ENCODE measurements at regions not wholly inside any gene's neighbourhood (a gene's known extent, or its start where the extent isn't known, plus 50 kb on each side); places are given as distances from the start of the nearest gene placed in this dataset.

DNA sequence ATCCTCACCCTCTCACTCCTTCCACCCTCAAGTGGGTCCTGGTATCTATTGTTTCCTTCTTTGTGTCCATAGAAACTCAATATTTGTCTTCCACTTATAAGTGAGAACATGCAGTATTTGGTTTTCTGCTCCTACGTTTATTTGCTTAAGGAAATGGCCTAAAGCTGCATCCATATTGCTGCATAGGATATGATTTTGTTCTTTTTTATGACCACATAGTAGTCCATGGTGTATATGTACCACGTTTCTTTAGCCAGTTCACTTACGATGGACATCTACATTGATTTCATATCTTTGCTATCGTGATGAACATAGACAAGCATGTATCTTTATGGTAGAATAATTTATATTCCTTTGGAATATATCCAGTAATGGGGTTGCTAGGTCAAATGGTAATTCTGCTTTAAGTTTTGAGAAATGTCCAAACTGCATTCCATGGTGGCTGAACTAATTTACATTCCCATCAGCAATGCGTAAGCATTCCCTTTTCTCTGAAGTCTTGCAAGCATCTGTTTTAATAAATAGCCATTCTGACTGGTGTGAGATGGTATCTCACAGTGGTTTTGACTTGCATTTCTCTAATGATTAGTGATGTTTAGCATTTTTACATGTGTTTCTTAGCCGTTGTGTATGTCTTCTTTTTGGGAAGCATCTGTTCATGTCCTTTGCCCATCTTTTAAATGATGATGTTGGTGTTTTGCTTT lies 650.2 kb downstream of the ZNF385D start:
- no peaks in the 10 kb centered on the region for H3F3A ChIP-seq (ENCODE audit: insufficient read depth, low read length, poor library complexity, severe bottlenecking)
- H3K9me2 ChIP-seq (ENCODE audit: insufficient read depth, low read length): no peaks in the 10 kb centered on the region
- H3K9me3 ChIP-seq (ENCODE audit: low read length): peaks cover 4% of the 10 kb centered on the region
- no peak overlapping the region for H3K4me2 ChIP-seq (ENCODE audit: low read length)
- H2AFZ ChIP-seq (ENCODE audit: low read depth, low read length): no peak overlapping the region
- H3K4me3 ChIP-seq (ENCODE audit: low read length): no peak overlapping the region
- TF ChIP-seq CTCF (IDR thresholded peaks at IDR 0.05; ENCODE audit: poor library complexity, severe bottlenecking) (no peak), POLR2AphosphoS5 (IDR thresholded peaks at IDR 0.05) (no peak), TAF1 (IDR thresholded peaks at IDR 0.05; ENCODE audit: low read depth) (no peak), EZH2 (IDR thresholded peaks at IDR 0.05; ENCODE audit: borderline replicate concordance, insufficient read depth, low read length, poor library complexity, severe bottlenecking) (no peak), RAD21 (conservative IDR thresholded peaks at IDR 0.05) (no peak), EP300 (conservative IDR thresholded peaks at IDR 0.05; ENCODE audit: poor library complexity, severe bottlenecking) (no peak)
- TF ChIP-seq, protein P1, sequence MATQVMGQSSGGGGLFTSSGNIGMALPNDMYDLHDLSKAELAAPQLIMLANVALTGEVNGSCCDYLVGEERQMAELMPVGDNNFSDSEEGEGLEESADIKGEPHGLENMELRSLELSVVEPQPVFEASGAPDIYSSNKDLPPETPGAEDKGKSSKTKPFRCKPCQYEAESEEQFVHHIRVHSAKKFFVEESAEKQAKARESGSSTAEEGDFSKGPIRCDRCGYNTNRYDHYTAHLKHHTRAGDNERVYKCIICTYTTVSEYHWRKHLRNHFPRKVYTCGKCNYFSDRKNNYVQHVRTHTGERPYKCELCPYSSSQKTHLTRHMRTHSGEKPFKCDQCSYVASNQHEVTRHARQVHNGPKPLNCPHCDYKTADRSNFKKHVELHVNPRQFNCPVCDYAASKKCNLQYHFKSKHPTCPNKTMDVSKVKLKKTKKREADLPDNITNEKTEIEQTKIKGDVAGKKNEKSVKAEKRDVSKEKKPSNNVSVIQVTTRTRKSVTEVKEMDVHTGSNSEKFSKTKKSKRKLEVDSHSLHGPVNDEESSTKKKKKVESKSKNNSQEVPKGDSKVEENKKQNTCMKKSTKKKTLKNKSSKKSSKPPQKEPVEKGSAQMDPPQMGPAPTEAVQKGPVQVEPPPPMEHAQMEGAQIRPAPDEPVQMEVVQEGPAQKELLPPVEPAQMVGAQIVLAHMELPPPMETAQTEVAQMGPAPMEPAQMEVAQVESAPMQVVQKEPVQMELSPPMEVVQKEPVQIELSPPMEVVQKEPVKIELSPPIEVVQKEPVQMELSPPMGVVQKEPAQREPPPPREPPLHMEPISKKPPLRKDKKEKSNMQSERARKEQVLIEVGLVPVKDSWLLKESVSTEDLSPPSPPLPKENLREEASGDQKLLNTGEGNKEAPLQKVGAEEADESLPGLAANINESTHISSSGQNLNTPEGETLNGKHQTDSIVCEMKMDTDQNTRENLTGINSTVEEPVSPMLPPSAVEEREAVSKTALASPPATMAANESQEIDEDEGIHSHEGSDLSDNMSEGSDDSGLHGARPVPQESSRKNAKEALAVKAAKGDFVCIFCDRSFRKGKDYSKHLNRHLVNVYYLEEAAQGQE (IDR thresholded peaks at IDR 0.05; ENCODE audit: borderline replicate concordance): no peak
- H3K36me3 ChIP-seq (ENCODE audit: insufficient read depth, low read length): no peaks in the 10 kb centered on the region
- no peaks in the 10 kb centered on the region for H4K20me1 ChIP-seq (ENCODE audit: insufficient read depth)
- no peaks in the 10 kb centered on the region for H3K27me3 ChIP-seq (ENCODE audit: insufficient read depth, low read depth, low read length)
- no peak overlapping the region for H3K9ac ChIP-seq (ENCODE audit: low read length)
- no peaks in the 10 kb centered on the region for H3K79me2 ChIP-seq (replicated peaks; ENCODE audit: insufficient read depth, low read length)
- no peak overlapping the region for H3K27ac ChIP-seq (ENCODE audit: low read length)

DNA sequence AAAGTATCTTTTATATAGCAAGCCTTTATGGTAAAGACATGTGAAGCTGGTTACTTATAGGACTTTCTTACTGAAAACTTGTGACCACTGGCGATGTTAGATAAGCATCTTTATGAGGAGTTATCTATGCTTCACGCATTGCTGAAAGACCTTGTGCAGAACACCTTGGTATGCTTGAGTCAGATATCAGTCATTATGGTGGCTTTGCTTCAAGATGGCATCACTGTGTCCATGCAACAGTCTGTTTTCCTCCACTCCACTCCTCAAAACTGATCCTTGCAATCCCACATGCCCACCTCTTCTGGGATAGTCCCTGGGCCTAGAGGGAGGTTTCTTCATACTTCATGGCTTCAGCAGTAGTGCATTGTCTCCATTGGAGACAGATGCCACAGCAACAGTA lies 656.3 kb downstream of the ZNF385D start:
- H2AFZ ChIP-seq (ENCODE audit: low read depth, low read length): no peak overlapping the region
- no peaks in the 10 kb centered on the region for H3K9me3 ChIP-seq (ENCODE audit: low read length)
- H3K9ac ChIP-seq (ENCODE audit: low read length): no peak overlapping the region
- H4K20me1 ChIP-seq (ENCODE audit: insufficient read depth): no peaks in the 10 kb centered on the region
- TF ChIP-seq EP300 (conservative IDR thresholded peaks at IDR 0.05; ENCODE audit: poor library complexity, severe bottlenecking): no peak
- no peaks in the 10 kb centered on the region for H3K27me3 ChIP-seq (ENCODE audit: insufficient read depth, low read depth, low read length)
- no peaks in the 10 kb centered on the region for H3K36me3 ChIP-seq (ENCODE audit: insufficient read depth, low read length)
- H3K9me2 ChIP-seq (ENCODE audit: insufficient read depth, low read length): no peaks in the 10 kb centered on the region
- H3K4me2 ChIP-seq (ENCODE audit: low read length): no peak overlapping the region
- no peaks in the 10 kb centered on the region for H3K79me2 ChIP-seq (replicated peaks; ENCODE audit: insufficient read depth, low read length)
- no peak overlapping the region for H3K4me3 ChIP-seq (ENCODE audit: low read length)
- H3K27ac ChIP-seq (ENCODE audit: low read length): no peak overlapping the region
- H3F3A ChIP-seq (ENCODE audit: insufficient read depth, low read length, poor library complexity, severe bottlenecking): no peaks in the 10 kb centered on the region

GRCh38 chr3:21073561-21073960 lies 677.4 kb downstream of the ZNF385D start:
- no peaks in the 10 kb centered on the region for H3K27me3 ChIP-seq (ENCODE audit: insufficient read depth, low read depth, low read length)
- H3K36me3 ChIP-seq (ENCODE audit: insufficient read depth, low read length): no peaks in the 10 kb centered on the region
- no peak overlapping the region for H3K9ac ChIP-seq (ENCODE audit: low read length)
- TF ChIP-seq CTCF (IDR thresholded peaks at IDR 0.05; ENCODE audit: poor library complexity, severe bottlenecking): no peak
- no peak overlapping the region for H2AFZ ChIP-seq (ENCODE audit: low read depth, low read length)
- no peaks in the 10 kb centered on the region for H3F3A ChIP-seq (ENCODE audit: insufficient read depth, low read length, poor library complexity, severe bottlenecking)
- no peak overlapping the region for H3K27ac ChIP-seq (ENCODE audit: low read length)
- no peaks in the 10 kb centered on the region for H3K79me2 ChIP-seq (replicated peaks; ENCODE audit: insufficient read depth, low read length)
- no peaks in the 10 kb centered on the region for H3K9me2 ChIP-seq (ENCODE audit: insufficient read depth, low read length)
- no peaks in the 10 kb centered on the region for H3K9me3 ChIP-seq (ENCODE audit: low read length)
- H4K20me1 ChIP-seq (ENCODE audit: insufficient read depth): no peaks in the 10 kb centered on the region
- H3K4me2 ChIP-seq (ENCODE audit: low read length): no peak overlapping the region
- H3K4me3 ChIP-seq (ENCODE audit: low read length): no peak overlapping the region

All from neural cell (in vitro differentiated cells).